Coronary artery (tissue), 2 donors: ENCODE measurements at regions not wholly inside any gene's neighbourhood (a gene's known extent, or its start where the extent isn't known, plus 50 kb on each side); places are given as distances from the start of the nearest gene placed in this dataset.

Source experiments
- DNase-seq: peaks from one replicate; pipeline ENCODE4 v3.0.0-alpha.2; 2017; ENCODE audit warnings: low spot score
- H3K27ac ChIP-seq, 2 donors: fragments of 200-600 bp; sonication (generic); one replicate each; pipeline ENCODE4 v1.5.1; 2016 to 2019
- H3K4me3 ChIP-seq: fragments of 200-600 bp; sonication (generic); 2 replicates; pipeline ENCODE4 v1.5.1; 2016; ENCODE audit warnings: mild to moderate bottlenecking, moderate library complexity
- TF ChIP-seq, protein P1 (sequence below): fragments of 200-600 bp; sonication (generic); IDR thresholded peaks from one replicate; pipeline ENCODE4 v1.5.1; 2019; ENCODE audit warnings: antibody characterized with exemption

- H3K27ac ChIP-seq = no peak overlapping the region
- no peak overlapping the region for H3K4me3 ChIP-seq
- DNase-seq = no peak
- TF ChIP-seq, protein P1, sequence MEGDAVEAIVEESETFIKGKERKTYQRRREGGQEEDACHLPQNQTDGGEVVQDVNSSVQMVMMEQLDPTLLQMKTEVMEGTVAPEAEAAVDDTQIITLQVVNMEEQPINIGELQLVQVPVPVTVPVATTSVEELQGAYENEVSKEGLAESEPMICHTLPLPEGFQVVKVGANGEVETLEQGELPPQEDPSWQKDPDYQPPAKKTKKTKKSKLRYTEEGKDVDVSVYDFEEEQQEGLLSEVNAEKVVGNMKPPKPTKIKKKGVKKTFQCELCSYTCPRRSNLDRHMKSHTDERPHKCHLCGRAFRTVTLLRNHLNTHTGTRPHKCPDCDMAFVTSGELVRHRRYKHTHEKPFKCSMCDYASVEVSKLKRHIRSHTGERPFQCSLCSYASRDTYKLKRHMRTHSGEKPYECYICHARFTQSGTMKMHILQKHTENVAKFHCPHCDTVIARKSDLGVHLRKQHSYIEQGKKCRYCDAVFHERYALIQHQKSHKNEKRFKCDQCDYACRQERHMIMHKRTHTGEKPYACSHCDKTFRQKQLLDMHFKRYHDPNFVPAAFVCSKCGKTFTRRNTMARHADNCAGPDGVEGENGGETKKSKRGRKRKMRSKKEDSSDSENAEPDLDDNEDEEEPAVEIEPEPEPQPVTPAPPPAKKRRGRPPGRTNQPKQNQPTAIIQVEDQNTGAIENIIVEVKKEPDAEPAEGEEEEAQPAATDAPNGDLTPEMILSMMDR = no peak
These were observed 206.0 kb upstream of the DMRTA1 start for GRCh38 chr9:22240619-22241018.

- DNase-seq = no peak
- Histone ChIP-seq H3K4me3 (no peak overlapping the region), H3K27ac (no peak overlapping the region)
- TF ChIP-seq, protein P1 = no peak
These were observed 205.6 kb upstream of the DMRTA1 start for GRCh38 chr9:22241024-22241423.

- Histone ChIP-seq H3K4me3 (no peak overlapping the region), H3K27ac (no peak overlapping the region)
- TF ChIP-seq, protein P1 = no peak
- no peak for DNase-seq
These were observed 205.0 kb upstream of the DMRTA1 start for GRCh38 chr9:22241611-22242010.

GRCh38 chr9:22244139-22245011 is 202.2 kb upstream of the DMRTA1 start:
- DNase-seq = no peak
- H3K4me3 ChIP-seq = no peak overlapping the region
- H3K27ac ChIP-seq = no peak overlapping the region
- TF ChIP-seq, protein P1 = no peak

DNA sequence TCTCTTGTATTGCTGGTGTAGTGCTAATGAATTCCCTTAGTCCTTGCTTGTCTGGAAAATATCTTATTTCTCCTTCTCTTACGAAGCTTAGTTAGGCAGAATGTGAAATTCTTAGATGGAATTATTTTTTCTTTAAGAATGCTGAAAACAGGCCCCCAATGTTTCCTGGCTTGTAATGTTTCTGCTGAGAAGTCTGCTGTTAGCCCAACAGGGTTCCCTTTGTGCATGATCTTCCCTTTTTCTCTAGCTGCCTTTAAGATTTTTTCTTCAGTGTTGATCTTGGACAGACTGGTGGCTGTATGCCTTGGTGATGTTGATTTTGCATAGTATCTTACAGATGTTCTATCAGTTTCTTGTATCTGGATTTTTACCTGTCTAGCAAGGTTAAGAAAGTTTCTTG is 191.3 kb upstream of the DMRTA1 start:
- no peak overlapping the region for H3K27ac ChIP-seq
- no peak for DNase-seq
- TF ChIP-seq, protein P1 = no peak
- H3K4me3 ChIP-seq = no peak overlapping the region

DNA sequence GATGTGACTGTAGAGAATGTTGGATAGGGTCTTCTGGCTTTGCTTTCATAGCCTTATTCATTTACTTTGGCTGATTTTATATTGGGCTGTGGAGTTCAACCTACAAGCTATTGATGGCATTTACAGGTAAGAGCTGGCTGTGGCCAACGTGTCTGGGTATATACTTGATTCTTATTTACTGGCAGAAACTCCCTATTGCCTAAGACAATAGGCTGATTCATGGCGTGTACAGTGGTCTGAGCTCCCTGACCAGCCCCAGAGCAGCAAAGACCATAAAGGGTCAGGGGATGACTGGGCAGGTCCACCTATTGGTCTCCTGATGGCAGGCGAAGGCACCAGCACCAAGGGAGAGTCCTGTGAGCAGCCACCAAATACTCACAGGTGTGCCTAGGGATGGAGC is 190.2 kb upstream of the DMRTA1 start:
- no peak overlapping the region for H3K27ac ChIP-seq
- no peak for DNase-seq
- H3K4me3 ChIP-seq = no peak overlapping the region
- TF ChIP-seq, protein P1 = no peak
